ENCODE measurements at regions not wholly inside any gene's neighbourhood (a gene's known extent, or its start where the extent isn't known, plus 50 kb on each side); places are given as distances from the start of the nearest gene placed in this dataset.
"Not testable (repeated sequence)": the region's sequence is repeated elsewhere in the genome, so short reads cannot be mapped to it uniquely, and the experiment has no call there.

DNA sequence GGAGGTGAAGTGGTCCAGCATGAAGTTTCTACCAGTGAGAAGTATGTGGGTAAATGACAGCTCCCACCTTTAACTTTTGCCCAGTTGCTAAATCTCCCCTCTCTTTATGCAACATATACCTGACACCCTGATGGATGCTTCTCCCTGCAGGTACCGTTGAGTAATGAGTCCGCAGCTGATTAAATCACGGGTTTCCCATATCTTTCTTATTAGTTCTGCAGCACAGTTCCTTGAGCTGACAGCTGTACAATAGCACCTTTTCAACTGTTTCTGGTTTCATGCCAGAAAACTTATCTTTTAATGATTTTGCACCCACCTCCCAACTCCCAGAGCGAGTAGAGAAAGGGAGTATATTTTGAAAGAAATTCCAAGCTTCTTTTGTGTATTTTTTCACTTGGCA is 161.0 kb upstream of the TUT7 start:
- ATAC-seq = no peak

DNA sequence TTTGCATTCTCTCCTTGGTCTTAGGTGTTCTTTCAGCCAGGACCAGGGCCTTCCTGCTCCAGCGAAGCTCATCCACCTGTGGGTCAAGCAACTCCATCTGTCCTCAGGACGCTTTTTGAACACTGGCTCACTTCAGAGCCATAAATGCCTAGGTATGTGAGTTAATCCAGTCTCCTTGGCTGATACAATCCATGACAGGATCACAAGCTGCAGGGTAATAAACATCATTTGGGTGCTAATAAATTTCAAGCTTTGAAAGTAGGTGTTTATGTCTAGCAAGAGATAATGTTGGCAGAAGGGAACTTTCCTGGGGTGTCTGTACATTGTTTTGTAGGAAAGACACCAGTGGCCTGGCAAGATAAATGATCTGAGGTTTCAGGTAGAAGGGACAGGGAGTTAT is 159.2 kb upstream of the TUT7 start:
- no peak for ATAC-seq

DNA sequence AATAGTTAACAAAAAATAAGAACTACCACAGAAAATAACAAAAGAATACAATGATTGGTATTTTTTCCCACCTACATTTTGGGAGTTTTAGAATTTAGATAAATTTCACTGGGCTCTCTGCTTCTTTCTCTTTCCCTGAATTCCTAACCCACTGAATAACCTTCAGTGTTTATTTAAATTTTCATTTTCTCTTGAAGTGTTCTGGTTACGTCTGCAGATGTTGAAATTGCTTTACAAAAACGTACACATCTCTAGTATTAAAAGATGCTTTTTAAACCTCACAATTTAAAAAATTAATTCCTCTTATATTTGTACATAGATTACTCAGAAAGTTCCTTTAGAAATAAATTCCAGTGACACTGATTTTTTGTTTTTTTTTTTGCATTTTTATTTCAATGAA is 158.7 kb upstream of the TUT7 start:
- no peak for ATAC-seq

DNA sequence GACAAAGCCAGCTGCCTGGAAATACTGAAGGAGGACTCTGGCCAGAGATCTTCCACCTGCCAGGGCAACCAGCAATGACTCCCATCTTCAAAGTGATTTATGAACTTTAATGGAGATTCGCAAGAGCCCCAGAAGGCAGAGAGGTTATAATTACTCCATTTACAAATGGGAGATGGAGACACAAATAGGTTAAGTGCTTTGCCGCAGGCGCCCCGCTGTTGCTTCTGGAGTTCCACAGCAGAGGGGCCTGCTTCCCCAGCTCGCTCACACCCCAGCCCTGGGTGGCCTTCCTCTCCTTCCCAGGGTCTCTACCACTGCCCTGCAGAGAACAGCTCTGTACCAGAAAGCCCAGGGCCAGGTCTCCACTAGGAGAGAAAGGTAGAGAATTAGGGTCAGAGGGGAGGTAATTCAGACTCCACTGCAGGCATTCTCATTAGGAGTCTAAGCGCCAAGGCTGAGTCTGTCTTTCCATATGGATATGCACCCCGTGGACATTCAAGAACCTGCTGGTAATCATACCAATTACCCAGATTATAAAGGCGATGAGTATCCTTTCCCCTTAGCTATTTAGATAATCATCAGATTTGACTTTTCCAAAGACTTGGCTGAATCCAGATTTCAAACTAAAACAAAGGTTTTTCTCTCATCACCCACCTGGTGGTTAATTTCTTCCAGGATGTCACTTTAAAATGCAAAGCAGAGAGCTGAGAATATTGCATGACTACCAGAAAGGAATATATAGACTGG is 157.6 kb upstream of the TUT7 start:
- no peak for ATAC-seq

DNA sequence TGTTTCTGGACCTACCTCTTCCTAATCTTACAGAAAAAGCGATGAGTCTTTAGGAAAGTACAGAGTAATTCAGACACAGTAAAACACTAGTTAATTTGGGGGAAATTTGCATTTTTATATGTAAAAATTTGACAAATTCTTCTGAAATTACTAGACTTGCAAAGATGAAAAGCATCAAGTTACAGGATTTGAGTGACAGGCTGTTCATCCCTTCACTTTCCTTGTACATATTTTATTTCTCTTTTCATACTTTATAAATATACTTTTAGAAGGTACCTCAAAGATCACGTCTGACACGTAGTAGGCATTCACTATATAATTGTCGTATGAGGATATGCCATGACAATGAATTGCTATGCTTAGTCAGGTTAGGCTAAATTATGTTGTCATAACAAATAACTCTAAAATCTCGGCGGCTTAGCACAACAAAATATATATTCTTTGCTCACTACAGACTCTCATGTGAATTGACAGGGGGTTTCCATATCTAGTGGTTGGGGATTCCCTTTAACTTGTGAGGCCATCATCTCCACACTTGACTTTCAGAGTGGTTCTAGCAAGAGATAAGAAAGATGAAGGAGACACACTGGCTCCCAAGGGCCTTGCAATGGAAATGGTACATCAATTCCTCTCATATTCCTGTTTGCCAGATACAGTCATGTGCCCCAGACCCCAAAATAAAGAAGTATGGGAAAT is 154.1 kb upstream of the TUT7 start:
- no peak for ATAC-seq

DNA sequence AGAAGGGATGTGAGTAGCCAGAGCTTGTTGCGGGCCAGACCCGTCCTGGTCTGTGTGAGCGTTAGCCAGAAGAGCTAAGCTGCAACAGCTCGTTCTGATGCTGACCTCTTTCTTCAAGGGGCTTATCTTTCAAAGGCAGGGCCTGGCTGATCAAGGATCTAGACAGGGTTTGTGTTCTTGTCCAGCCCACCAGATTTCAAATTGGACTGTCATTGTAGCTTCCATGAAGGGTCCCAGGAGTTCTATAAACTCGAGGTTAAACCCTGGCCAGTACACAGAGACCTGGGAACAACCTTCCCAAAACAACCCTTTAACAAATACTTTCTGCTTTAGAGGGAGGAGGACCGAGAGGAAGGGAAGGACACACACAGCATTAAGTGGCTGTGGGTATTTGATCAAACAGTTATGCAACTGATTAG is 153.0 kb upstream of the TUT7 start:
- no peak for ATAC-seq

DNA sequence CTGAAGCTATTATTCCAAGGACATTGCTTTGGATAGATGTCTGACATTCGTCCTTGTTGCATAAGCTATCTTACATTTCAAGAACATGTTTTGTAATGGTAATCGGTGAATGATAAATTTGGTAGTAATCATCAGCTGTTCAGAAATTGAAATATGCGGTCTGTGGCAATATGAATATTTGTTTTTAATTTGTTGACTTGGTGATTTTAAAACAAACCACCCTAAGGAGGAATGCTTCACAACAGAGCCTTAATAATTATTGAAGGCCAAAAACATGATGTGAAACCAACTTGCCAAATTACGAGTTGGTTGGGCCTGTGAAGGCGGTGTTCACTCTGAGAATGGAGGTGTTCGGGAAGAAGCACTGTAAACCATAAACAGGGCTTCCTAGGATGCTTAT is 149.7 kb upstream of the TUT7 start:
- ATAC-seq = no peak

DNA sequence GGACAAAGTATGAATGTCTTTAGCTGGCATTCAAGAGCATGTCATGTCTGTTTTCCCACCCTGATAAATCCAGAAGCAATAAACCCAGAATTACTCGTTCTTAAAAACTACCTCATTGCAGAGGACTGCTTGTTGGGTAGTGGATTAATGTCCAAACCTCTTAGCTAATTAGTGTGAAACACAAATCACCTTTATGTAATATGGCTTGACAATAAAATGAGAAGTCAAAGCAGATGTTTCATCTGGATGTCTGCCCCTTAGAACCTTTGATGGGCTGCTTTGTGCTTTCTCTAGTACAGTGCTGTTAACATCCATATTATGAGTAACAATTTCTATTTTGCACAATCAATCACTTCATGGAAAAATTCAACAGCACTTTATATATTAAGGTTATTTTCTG is 149.1 kb upstream of the TUT7 start:
- ATAC-seq = no peak

DNA sequence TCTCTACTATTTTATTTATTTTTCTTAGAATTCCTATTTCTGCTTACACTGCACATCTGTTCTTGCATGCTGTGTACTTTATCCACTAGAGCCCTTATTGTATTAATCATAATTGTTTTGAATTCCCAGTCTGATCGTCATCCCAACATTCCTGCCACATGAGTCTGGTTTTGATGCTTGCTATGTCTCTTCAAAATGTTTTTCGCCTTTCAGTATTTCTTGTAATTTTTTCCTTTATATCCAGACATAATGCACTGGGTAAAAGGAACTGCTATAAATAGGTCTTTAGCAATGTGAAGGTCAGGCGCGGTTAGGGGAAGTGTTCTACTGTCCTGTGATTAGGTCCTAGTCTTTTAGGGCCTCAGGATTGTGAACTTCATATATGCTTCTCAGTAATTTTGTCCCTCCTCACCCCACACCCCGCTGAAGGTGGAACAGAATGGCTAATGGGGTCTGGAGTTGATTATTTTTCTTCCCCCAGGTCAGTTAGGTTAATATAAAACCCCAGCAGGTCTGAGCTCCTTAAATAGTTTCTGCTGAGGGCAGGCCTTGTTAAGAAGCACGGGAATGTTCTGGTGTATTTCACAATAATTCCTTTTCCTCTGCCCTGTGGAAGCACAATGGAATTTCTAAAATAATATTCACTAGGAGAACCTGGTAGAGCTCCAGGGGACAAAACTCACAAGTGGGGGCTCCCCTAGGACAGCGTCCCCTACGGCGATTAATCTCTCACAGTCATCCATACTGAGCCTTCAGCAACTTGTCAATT is 146.6 kb upstream of the TUT7 start:
- no peak for ATAC-seq

DNA sequence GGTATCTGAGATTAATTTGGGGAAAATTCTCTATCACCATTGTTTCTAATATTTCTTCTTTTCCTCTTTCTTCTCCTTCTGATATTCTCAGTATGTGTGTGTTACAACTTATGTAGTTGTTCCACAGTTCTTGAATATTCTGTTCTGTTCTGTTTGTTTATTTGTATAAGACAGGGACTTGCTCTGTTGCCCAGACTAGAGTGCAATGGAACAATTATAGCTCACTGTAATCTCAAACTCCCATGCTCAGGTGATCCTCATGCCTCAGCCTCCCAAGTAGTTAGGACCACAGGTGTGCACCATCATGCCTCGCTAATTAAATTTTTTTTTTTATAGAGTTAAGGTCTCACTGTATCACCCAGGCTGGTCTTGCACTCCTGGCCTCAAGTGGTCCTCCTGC is 145.8 kb upstream of the TUT7 start:
- no peak for ATAC-seq

DNA sequence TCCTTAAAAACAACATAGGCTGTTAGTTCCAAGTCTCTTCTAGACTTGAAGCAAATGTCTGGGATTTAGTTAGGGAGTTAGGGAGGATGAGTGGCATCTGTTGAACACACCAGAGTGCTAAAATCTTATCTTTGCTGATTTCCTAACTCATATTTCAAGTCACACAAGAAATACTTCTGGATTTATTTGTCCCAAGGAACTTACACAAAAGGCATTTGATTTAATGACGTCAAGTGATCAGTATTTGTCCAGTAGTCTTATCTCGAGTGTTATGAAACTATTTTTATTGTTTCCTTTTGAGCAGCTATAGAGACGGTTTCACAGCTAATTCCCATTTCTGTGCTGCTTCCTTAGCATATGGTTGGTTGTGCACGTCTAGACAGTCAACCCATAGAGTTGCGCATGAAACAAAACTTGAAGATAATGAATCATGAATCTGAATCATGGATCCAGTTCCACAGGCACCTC is 140.5 kb upstream of the TUT7 start:
- ATAC-seq = no peak

DNA sequence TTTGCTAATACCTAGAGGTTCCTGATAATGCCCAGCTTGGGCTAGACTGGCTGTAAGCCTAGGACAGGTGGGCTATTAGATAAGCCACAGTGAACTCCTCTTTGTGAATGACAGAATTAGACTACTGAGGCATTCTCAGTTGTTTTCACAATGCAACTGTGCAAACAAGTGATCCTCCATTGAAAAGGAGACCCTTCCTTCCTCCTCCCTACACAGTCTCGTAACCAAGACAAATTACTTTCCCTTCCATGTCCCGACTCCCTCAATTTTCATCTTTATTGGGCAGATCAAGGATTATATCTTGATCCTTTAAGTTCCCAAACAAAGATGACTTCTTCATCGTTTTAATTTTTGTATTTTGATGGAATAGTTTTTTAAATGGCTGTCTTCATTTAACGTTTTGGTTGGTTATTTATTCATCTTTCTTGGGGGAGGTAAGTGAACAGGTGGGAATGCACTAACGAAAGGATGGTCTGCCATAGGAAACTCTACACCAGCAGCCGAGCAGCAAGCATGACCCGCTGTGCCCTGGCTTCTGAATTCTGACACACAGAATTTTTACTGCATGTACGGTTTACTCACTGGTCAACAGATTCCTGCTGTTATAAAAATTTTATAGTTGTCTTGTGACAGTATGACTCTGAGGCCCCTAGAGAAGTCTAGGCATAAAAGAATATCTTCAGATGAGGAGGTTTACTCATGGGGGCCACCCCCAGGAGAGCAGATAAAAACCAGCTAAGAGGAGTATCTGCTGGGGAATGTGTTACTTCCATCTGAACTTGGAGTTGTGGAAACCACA is 137.5 kb upstream of the TUT7 start:
- ATAC-seq = no peak

DNA sequence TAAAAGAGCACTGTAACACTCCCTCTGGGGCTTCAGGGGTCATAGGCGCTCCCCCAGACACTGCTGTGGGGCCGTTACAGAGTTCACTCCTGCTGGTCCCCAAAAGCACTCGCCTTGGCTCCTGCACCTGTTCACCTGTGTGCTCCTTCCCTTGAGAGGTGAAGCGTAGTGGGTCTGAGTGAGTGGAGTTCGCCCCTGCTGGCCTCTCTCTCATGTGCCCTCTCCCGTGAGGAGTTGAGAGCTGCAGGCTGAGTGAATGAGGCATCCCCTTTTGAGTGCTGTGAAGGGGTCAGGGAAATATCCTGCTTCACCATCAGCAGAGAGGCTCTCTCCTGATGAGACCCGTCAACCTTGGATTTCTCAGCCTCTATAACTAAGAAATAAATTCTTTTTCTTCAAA is 134.6 kb upstream of the TUT7 start:
- no peak for ATAC-seq

DNA sequence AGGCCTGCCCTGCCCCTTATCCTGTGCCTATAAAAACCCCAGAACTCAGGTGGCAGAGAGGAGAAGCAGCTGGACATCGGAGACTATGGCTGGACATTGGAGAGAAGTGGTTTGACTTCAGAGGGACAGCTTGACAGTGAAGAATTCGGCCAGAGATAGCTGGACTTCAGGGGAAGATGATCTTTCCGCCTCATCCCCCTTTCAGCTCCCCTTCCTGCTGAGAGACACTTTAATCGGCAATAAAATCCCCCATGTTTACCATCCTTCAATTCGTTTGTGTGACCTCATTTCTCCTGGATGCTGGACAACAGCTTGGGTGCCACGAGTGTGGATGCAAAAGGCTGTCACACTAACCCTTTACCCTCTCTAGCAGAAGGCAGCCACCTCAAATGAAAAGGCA is 134.1 kb upstream of the TUT7 start:
- ATAC-seq = no peak

DNA sequence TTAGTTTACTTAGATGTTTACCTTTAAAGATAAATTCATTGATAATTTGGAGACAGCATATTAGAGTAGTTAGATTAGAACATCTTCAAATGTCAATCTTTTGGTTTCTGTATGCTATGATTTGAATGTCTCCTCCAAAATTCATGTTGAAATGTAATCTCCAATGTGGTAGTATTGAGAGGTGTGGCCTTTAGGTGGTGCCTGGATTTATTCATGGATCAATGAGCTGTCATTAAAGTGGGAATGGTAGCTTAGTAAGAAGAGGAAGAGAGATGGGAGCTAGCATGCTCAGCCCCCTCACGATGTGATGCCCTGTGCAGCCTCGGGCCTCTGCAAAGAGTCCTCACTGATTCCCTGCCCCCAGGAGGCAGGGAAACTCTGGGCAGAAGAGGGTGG is 133.6 kb upstream of the TUT7 start:
- ATAC-seq = no peak

DNA sequence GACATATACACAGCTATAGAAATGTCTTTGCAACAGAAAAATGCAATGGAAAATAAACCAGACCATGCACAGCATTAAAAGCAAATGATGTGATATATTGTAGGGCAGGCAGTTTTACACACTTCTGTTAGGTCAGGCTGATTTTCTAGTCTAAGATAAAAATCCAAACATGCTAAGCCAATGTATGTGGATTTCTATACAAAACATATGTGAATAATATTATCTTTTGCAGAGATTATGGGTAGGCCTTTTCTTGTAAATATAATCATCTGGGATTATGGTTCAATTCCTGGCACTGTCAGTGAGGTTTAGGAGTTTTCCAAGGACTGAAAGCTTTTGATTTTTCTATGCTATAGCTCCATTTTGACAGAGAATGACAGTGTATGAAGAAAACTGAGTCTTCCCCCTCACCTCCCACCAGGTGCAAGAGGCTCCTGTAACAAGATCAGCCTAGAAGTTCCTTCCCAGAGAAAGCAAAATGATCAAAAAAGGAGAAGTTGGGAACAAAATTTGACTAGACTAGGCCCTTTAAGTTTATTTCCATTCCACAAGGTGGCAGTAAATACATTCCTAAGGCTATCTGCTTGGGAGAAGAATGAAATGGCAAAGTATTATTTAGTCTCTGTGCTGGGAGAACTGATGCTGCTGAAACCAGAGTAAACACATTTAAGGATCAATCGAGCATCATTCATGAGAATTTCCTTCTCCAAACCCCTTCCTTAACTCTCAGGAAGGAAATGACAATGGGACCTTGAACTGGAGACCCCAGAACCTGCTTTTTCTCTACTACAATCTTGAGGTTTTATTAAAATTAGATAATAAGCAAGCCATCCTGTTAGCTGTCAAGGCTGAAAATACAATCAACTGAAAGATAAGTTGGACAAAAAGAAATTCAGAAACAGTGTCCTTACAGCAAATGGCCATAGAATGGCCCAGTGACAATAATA is 133.0 kb upstream of the TUT7 start:
- ATAC-seq = no peak

DNA sequence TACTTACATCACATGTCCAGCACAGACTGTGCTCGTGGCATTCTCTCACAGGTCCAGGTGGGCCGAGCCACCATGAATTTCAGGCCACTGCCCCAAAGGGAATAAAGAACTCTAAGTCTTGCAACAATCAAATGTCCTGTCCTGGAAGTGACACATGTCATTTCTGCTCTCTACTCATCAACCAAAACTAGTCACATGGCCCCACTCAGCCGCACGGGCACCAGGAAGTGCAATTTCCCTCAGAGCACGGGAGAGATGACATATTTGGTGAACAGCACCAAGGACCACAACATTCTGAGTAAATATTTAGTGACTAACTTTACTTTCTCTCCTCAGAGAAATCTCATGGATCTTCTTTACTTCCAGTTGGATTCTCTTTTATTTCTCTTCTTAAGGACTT is 131.1 kb upstream of the TUT7 start:
- no peak for ATAC-seq

DNA sequence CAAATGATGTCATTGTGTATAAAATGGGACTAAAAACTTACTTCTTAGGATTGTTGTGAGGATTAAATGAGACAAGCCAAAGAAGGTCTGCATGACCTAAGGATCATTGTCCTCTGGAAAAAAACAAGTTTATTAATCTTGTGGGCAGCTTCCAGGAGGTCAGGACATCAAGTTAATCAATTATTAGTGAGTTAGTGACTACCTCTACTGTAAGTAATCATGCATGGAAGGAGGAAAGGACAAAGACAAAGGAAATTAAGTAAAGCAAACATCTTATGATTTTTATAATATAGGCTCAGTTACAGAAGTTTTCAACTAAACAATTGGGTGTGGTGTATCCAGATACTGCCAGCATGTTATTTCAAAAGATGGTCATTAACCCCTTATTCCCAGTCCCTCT is 129.3 kb upstream of the TUT7 start:
- no peak for ATAC-seq

DNA sequence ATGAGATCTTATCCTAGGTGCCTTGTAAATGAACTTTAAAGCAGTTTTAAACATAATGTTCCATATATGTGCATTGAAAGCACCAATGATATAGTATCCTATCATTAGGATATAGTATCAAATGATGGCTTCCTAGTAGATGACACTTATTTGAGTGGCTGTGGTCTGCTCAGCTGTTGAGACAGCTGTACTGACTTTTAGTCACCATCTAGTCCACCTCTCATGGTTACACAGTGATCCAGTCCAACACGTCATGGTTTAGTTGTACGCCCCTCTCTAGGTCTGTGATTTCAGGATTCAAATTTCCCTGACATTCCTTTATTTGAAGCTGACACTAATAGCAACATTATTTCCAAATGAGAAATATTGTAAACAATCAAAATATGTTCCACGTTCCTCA is 127.3 kb upstream of the TUT7 start:
- ATAC-seq = no peak

DNA sequence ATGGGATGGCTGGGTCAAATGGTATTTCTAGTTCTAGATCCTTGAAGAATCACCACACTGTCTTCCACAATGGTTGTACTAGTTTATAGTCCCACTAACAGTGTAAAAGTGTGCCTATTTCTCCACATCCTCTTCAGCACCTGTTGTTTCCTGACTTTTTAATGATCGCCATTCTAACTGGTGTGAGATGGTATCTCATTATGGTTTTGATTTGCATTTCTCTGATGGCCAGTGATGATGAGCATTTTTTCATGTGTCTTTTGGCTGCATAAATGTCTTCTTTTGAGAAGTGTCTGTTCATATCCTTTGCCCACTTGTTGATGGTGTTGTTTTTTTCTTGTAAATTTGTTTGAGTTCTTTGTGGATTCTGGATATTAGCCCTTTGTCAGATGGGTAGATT is 121.0 kb upstream of the TUT7 start:
- not testable (repeated sequence) for ATAC-seq

DNA sequence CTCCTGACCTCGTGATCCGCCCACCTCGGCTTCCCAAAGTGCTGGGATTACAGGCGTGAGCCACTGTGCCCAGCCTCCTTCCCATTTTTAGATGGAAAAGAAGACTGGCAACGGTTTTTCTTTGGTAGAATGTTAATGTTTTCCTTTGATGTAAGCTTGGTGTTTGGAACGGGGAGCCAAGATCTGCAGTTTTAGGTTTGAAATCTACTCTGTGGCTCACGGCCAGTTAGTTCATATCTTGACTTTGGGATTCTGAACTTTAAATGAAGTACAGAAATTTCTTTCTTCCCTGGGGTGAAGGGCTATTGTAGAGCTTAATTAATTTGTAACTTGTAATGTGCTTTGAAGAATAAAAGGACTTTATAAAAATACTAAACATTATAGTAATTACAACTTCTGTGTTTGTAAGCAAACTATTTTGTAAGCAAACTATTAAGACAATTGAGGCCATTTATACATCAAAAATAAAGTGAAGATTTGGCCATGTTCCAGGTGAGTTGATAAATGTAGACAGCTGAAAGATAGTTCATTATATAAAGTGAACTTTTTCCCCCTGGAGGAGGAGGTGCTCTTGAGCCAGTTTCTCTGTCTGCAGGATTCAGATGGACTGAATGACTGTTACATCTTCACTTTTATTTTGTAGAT is 117.1 kb upstream of the TUT7 start:
- ATAC-seq = no peak

Measured in activated CD4-positive, CD25-positive, alpha-beta regulatory T cell treated with anti-CD3 and anti-CD28 coated beads, Interleukin-2, amount 50 U/mL, for 24 hours (primary cell).